Activated T-cell treated with anti-CD3 and anti-CD28 coated beads for 48 hours (primary cell): ENCODE measurements at regions not wholly inside any gene's neighbourhood (a gene's known extent, or its start where the extent isn't known, plus 50 kb on each side); places are given as distances from the start of the nearest gene placed in this dataset.

ENCODE experiments used
- DNase-seq: peaks from one replicate; pipeline ENCODE4 v3.0.0-alpha.2; 2020; ENCODE audit warnings: low read depth

- no peak for DNase-seq
Measured at GRCh38 chr13:44022196-44022595, 142.5 kb downstream of the LACC1 start.

- DNase-seq = no peak
Measured at GRCh38 chr13:44024167-44024845, 144.6 kb downstream of the LACC1 start.

DNA sequence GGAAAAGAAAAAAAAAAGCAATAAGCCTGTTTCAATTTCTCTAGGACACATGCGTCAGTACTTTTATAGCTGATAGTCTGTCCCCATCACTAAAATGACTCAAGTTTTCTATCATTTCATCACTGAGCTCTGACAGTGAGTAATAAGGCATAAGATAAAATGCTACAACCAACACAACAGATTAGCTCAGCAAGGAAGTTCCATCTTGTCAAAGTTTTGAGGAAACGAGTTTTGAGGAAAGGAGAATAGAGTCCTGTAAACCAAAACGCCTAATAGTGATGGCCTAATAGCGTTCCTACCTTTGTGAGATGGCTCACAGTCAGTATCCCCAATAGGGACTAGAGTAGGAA is 145.1 kb downstream of the LACC1 start:
- DNase-seq = no peak

GRCh38 chr13:44026194-44026593 is 146.5 kb downstream of the LACC1 start:
- no peak for DNase-seq

GRCh38 chr13:44028734-44029133 is 149.0 kb downstream of the LACC1 start:
- DNase-seq = no peak

- DNase-seq = no peak
Measured at GRCh38 chr13:44030615-44031014, 150.9 kb downstream of the LACC1 start.

- no peak for DNase-seq
Measured at GRCh38 chr13:44031555-44031954, 151.9 kb downstream of the LACC1 start.

DNA sequence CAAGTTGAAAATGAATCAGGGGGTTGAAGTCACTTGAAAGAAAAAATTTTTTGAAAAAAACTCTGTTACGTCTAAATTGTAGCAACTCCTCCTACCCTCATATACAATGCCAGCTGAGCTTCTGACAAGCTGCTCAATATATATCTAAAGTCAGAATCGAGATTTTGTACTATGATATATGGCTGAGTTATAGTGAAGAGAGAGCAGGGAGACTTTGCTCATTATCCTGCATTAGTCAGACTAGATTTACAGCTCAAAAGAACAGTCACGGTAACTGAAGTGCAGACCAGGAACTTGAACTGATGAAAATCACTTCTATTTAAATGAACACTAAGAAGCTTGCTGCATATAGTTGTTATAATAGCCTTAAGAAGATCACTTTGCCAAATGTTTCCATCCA is 153.1 kb downstream of the LACC1 start:
- DNase-seq = no peak

- no peak for DNase-seq
Measured at GRCh38 chr13:44035400-44035799, 155.7 kb downstream of the LACC1 start.

DNA sequence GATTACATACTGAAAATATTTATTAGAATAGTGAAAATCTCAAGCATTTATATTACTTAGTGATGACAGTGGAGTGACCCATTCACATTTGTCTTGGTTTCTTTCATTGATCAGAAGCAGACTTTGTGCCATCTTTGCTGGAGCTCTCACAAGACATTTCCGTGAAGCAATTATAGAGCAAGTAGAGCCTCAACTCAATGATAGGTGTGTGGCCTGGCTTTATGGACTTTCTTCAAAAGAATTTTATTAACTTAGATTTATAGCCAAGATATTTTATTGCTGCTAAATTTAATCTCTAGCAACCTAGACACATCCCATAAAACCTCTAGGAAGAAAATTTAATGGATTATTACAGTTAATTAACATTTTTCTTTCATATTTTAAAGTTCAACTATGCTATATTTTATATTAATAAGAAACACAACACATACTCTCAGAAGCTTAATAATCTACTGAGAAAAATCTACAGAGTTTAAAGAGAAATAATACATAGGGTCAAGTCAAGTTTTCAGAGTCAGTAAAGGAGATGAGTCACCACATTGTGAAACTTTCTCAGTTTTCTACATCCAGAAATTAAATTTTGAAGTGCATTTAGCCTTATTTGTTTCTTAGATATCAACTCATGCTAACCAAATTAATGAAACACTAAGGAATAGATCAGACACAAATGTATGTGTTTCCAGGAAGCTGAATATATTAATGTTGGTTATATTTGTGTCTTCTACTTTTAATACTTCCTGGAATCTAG is 160.5 kb downstream of the LACC1 start:
- no peak for DNase-seq

DNA sequence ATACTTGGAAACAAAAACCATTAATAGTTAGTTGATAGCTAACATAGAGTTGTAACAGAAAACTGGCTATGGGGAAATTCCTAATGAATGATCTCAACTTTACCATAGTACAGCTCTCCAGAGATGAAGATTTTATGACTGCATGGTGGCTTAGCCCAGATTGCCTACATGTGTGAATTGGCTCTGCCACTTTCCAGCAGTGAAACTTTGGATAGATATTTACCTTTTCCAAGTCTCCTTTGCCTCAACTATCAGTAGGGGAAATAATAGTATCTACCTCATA is 161.1 kb downstream of the LACC1 start:
- no peak for DNase-seq

DNA sequence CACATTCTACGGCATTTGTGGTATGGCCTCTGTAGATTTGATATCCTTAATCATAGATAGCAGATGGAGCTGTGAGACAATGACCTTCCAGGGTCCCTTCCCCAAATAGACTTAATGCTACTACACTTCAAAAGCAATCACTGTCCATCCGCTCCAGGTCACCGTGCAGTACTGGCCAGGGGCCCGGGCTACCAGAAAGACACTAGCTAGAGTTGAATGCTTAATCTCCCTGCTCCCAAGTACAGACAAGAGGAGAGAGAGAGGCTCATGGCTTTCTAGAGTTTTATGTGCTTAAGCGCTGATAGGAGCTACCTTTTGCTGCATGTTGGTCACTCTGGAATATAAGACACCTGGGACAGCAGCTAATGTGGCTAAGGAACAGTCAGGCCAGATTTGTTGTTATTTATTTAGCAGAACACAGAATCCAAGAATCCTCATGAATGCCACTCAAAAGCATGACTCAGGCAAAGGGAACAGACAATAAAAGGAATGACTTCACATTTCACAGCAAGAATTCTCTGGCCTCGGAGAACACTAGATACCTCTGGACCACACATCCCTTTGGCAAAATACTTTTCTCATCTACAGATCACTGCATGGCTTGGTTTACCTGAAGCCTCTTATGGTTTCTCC is 165.0 kb downstream of the LACC1 start:
- DNase-seq = no peak

- DNase-seq = no peak
Measured at GRCh38 chr13:44045180-44045562, 165.5 kb downstream of the LACC1 start.

GRCh38 chr13:44046428-44046827 is 166.7 kb downstream of the LACC1 start:
- DNase-seq = no peak

GRCh38 chr13:44048326-44048725 is 168.6 kb downstream of the LACC1 start:
- DNase-seq = no peak

DNA sequence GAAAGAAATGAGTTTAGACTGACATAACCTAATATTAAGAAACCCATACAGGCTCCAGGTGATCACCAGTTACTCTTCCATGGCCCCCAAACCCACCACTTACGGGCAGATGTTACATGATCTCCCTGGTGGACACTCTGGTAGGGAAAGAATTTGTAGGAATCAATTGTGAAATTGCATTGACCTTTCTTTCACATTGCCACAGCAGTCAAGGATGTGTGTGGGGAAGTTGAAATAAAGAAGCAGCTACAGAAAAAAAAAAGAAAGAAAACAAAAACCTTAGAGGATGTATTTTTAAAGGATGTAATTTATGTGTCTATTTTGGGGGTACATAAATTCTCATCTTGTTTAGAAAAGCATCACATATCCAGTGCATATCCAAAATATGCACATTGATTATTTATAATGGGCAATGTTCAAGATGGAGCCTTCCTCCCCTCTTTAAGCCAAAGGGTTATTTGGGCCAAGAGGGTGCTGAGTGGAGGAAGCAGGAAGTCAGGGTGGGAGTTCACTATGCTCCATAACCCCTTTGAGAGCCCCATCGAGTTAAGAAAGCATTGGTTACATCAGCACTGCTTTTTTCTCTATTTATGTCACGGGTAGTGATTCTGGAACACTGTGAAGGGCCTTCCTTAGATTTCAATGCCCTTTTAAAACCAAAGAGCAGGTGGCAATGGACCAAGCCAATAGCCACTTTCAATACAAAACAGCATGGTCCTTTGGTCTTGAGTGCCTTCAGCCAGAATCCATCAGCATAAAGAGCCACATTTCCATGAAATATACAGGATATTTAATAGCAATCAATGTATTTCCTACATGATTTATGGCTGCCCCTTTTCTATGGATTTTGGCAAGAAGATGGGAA is 169.6 kb downstream of the LACC1 start:
- no peak for DNase-seq

DNA sequence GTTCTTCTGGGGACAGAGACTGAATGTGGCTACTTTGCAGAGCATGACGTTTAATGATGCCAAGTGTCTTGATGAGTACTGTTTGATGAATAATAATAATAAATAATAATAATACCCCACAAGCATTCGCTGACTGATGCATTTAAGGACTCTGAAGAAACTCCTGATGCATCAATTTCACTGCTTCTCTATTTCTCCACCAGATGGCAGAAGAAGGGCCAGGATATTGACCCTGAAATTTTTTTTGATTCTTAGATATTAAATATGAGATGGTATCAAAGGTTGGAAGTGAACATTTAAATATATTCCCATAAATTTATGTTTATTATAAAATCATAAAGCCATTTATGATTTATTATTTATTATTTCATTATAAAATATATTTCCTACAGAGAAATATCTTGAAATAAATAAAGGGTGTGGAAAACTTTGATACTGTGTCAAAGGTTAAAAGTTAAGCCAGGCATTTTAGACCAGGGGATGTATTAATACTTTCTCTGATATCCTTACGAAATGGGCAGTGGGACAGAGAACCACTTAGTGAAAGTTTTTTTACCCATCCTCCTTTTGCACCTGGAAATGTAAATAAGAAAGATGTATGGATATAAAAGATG is 170.9 kb downstream of the LACC1 start:
- DNase-seq = no peak

DNA sequence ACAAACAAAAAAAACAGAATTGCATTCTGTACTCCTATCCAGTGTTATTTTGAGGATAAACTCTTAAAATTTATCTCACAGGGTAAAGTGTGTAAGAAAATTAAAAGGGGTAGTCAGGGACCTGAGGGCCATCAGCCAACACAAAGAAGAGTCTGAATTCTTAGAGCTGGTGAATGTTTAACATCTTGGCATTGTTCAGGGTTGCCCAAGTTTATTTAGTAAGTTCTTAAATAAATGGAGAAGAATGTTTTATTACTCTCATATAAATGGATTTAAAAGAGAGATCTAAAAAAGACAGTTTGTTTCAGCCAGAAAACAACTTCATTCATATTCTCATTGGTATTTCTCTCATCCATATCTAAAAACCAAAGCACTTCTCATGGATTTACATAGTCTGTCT is 171.7 kb downstream of the LACC1 start:
- no peak for DNase-seq

DNA sequence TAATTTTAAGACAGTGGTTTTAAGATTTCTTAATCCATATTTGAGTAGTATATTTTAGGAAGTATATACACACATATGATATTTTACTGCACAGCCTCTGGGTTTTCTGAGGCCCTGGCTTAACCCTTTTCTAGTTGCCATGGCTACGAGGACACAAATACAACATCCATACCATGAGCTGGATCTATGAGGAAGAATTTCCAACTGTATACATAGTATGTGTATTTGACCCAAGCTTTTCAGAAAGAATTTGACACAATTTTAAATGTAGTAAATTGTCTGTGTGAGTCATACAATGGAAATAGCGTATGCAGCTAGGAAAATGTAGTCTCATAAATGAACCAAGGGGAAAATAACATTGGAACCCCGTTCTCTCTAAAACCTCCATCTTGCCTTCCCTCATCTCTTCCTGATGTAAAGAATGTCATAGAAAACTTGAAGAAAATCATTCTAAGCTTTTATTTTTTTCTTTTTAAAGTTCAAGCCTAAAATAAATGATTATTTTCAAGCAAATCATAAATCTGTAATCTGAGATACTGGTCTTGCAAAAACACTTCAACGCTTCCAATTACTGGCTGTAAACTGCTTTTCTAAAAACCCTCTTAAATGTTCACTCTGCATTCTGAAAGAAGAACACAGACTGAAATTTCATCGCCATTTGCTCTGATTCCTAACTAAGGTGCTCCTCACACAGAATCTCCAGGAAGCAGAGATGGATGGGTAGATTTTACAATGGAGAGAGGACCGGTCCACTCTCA is 172.4 kb downstream of the LACC1 start:
- DNase-seq = no peak

DNA sequence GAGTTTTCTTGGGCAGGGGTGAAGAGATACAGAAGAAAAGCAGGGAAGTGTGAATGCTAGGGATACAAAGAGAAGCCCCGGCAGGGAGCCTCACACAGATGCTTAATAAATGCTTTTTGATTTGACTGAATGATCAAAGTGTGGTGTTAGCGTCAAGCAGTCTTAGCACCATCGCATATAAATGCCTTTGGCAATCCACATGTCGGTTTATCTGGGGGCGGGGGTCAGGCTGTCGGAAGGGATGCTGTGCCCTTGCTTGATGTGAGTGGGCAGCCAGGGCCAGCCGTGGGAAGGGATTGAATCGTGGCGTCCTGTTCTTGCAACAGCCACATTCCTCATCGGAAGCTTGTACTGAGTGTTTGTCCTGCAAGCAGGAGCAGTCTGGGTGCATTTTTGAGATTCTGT is 173.1 kb downstream of the LACC1 start:
- no peak for DNase-seq

DNA sequence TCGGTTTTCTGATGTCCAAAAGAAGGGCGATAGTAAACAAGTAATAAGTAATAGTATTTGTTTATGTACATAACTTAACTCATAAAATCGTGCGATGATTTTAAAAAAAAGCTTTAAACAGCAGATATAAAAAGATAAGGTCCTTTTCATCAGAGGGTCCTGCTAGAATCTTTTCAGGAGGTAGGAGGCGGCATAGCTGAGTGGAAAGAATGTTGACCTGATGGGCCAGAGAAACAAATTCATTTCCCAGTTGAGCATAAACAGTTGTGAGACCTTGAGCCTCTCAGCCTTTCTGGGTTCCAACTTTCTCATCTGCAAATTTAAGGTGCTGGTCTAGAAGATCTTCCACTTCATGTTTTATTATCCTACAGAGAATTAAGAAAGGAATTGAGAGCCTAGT is 173.5 kb downstream of the LACC1 start:
- DNase-seq = no peak

- no peak for DNase-seq
Measured at GRCh38 chr13:44054525-44054924, 174.8 kb downstream of the LACC1 start.
